ENCODE measurements at regions not wholly inside any gene's neighbourhood (a gene's known extent, or its start where the extent isn't known, plus 50 kb on each side); places are given as distances from the start of the nearest gene placed in this dataset.

GRCh38 chr2:238771218-238771617 is 76.7 kb upstream of the TWIST2 start:
- in situ Hi-C loops (cut with MboI; ENCODE audit: low pct_unique_long_range_greater_than_20kb, low sequenced_read_pairs, unreplicated experiment): no loop called here
- no peak for DNase-seq (ENCODE audit: low spot score)

GRCh38 chr2:238771639-238772038 is 76.2 kb upstream of the TWIST2 start:
- DNase-seq (ENCODE audit: low spot score): no peak
- TF ChIP-seq, protein P1, sequence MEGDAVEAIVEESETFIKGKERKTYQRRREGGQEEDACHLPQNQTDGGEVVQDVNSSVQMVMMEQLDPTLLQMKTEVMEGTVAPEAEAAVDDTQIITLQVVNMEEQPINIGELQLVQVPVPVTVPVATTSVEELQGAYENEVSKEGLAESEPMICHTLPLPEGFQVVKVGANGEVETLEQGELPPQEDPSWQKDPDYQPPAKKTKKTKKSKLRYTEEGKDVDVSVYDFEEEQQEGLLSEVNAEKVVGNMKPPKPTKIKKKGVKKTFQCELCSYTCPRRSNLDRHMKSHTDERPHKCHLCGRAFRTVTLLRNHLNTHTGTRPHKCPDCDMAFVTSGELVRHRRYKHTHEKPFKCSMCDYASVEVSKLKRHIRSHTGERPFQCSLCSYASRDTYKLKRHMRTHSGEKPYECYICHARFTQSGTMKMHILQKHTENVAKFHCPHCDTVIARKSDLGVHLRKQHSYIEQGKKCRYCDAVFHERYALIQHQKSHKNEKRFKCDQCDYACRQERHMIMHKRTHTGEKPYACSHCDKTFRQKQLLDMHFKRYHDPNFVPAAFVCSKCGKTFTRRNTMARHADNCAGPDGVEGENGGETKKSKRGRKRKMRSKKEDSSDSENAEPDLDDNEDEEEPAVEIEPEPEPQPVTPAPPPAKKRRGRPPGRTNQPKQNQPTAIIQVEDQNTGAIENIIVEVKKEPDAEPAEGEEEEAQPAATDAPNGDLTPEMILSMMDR (IDR thresholded peaks at IDR 0.05; ENCODE audit: extremely low read depth, insufficient read depth, missing control alignments): no peak
- in situ Hi-C loops (cut with MboI; ENCODE audit: low pct_unique_long_range_greater_than_20kb, low sequenced_read_pairs, unreplicated experiment): no loop called here

More at GRCh38 chr2:238771218-238771617, 76.7 kb upstream of the TWIST2 start:
- TF ChIP-seq, protein P1 (IDR thresholded peaks at IDR 0.05; ENCODE audit: extremely low read depth, insufficient read depth, missing control alignments): no peak

GRCh38 chr2:238772635-238773297 is 75.1 kb upstream of the TWIST2 start:
- TF ChIP-seq, protein P1 (IDR thresholded peaks at IDR 0.05; ENCODE audit: extremely low read depth, insufficient read depth, missing control alignments): no peak
- in situ Hi-C loops (cut with MboI; ENCODE audit: low pct_unique_long_range_greater_than_20kb, low sequenced_read_pairs, unreplicated experiment): no loop called here
- no peak for DNase-seq (ENCODE audit: low spot score)

- TF ChIP-seq, protein P1 (IDR thresholded peaks at IDR 0.05; ENCODE audit: extremely low read depth, insufficient read depth, missing control alignments): no peak
- no peak for DNase-seq (ENCODE audit: low spot score)
- in situ Hi-C loops (cut with MboI; ENCODE audit: low pct_unique_long_range_greater_than_20kb, low sequenced_read_pairs, unreplicated experiment): no loop called here
Observed at GRCh38 chr2:238773472-238773871, 74.4 kb upstream of the TWIST2 start.

DNA sequence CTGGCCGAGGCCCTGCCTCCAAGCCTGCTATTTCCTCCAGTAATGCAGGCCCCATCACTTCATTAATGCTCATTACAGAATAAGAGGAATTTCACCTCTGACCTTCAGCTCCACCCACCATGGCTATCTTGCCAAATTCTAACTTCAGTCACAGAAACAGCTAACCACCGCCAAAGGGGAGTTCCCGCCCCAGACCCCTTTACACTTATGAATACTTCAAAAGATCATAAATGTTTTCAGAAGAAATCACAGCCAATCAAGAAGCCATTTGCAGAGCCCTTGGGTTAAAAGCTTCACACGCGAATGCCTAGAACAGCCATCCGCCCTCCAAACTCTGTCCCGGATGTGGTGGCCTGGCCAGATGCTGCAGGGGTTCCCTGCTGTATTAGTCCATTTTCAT is 73.8 kb upstream of the TWIST2 start:
- DNase-seq (ENCODE audit: low spot score): no peak
- TF ChIP-seq, protein P1 (IDR thresholded peaks at IDR 0.05; ENCODE audit: extremely low read depth, insufficient read depth, missing control alignments): no peak
- in situ Hi-C loops (cut with MboI; ENCODE audit: low pct_unique_long_range_greater_than_20kb, low sequenced_read_pairs, unreplicated experiment): no loop called here

GRCh38 chr2:238774980-238775509 is 72.8 kb upstream of the TWIST2 start:
- TF ChIP-seq, protein P1 (IDR thresholded peaks at IDR 0.05; ENCODE audit: extremely low read depth, insufficient read depth, missing control alignments): no peak
- in situ Hi-C loops (cut with MboI; ENCODE audit: low pct_unique_long_range_greater_than_20kb, low sequenced_read_pairs, unreplicated experiment): loop anchor here (25.0 kb wide), 1 partner anchor 413 kb away; no protein-coding TSS in a partner anchor
- no peak for DNase-seq (ENCODE audit: low spot score)
